Effector memory CD4-positive, alpha-beta T cell (primary cell): ENCODE measurements at regions not wholly inside any gene's neighbourhood (a gene's known extent, or its start where the extent isn't known, plus 50 kb on each side); places are given as distances from the start of the nearest gene placed in this dataset.

Experiments used
- DNase-seq, 3 donors: peaks; one replicate each; pipeline ENCODE4 v3.0.0-alpha.2; 2020
- H3K27ac ChIP-seq: 2 replicates; pipeline ENCODE4 v1.7.0; 2013; ENCODE audit warnings: mild to moderate bottlenecking, low read length, moderate library complexity; ENCODE audit not compliant: insufficient read depth, poor library complexity, severe bottlenecking
- H3K27me3 ChIP-seq: replicated peaks from 2 replicates; pipeline ENCODE4 v1.7.0; 2013; ENCODE audit warnings: mild to moderate bottlenecking, low read length; ENCODE audit not compliant: insufficient read depth, control insufficient read depth, poor library complexity, severe bottlenecking
- H3K36me3 ChIP-seq: 2 replicates; pipeline ENCODE4 v1.7.0; 2013; ENCODE audit warnings: mild to moderate bottlenecking, low read length, moderate library complexity; ENCODE audit not compliant: control insufficient read depth, insufficient read depth
- H3K4me1 ChIP-seq: 2 replicates; pipeline ENCODE4 v1.7.0; 2013; ENCODE audit warnings: low read length, mild to moderate bottlenecking; ENCODE audit not compliant: control insufficient read depth, insufficient read depth, poor library complexity, severe bottlenecking
- H3K4me3 ChIP-seq: 2 replicates; pipeline ENCODE4 v1.7.0; 2013; ENCODE audit warnings: low read length, low read depth, mild to moderate bottlenecking; ENCODE audit not compliant: insufficient read depth, poor library complexity, severe bottlenecking
- H3K9me3 ChIP-seq: 2 replicates; pipeline ENCODE4 v1.7.0; 2013; ENCODE audit warnings: mild to moderate bottlenecking, low read length, moderate library complexity; ENCODE audit not compliant: control insufficient read depth

- no peak for DNase-seq
- H3K4me1 ChIP-seq = no peaks in the 10 kb centered on the region
- no peaks in the 10 kb centered on the region for H3K9me3 ChIP-seq
- H3K27me3 ChIP-seq = no peaks in the 10 kb centered on the region
- no peak overlapping the region for H3K27ac ChIP-seq
- no peaks in the 10 kb centered on the region for H3K36me3 ChIP-seq
- no peak overlapping the region for H3K4me3 ChIP-seq
Measured at GRCh38 chr18:42184685-42185477, 229.8 kb downstream of the PIK3C3 start.

GRCh38 chr18:42185486-42185885 is 230.5 kb downstream of the PIK3C3 start:
- Histone ChIP-seq H3K27me3 (no peaks in the 10 kb centered on the region), H3K4me1 (no peaks in the 10 kb centered on the region), H3K36me3 (no peaks in the 10 kb centered on the region), H3K9me3 (no peaks in the 10 kb centered on the region), H3K4me3 (no peak overlapping the region), H3K27ac (no peak overlapping the region)
- no peak for DNase-seq

- no peaks in the 10 kb centered on the region for H3K9me3 ChIP-seq
- no peak overlapping the region for H3K27ac ChIP-seq
- no peak for DNase-seq
- no peaks in the 10 kb centered on the region for H3K4me1 ChIP-seq
- no peaks in the 10 kb centered on the region for H3K36me3 ChIP-seq
- H3K27me3 ChIP-seq = no peaks in the 10 kb centered on the region
- no peak overlapping the region for H3K4me3 ChIP-seq
Measured at GRCh38 chr18:42187611-42188380, 232.8 kb downstream of the PIK3C3 start.

GRCh38 chr18:42190643-42191042 is 235.6 kb downstream of the PIK3C3 start:
- Histone ChIP-seq H3K36me3 (no peaks in the 10 kb centered on the region), H3K4me1 (no peaks in the 10 kb centered on the region), H3K4me3 (no peak overlapping the region), H3K9me3 (no peaks in the 10 kb centered on the region), H3K27ac (no peak overlapping the region), H3K27me3 (no peaks in the 10 kb centered on the region)
- no peak for DNase-seq

GRCh38 chr18:42192251-42193248 is 237.5 kb downstream of the PIK3C3 start:
- no peak overlapping the region for H3K4me3 ChIP-seq
- H3K27me3 ChIP-seq = no peaks in the 10 kb centered on the region
- H3K36me3 ChIP-seq = no peaks in the 10 kb centered on the region
- DNase-seq = no peak
- H3K9me3 ChIP-seq = no peaks in the 10 kb centered on the region
- no peaks in the 10 kb centered on the region for H3K4me1 ChIP-seq
- H3K27ac ChIP-seq = no peak overlapping the region

GRCh38 chr18:42196651-42197050 is 241.6 kb downstream of the PIK3C3 start:
- Histone ChIP-seq H3K4me1 (no peaks in the 10 kb centered on the region), H3K9me3 (no peaks in the 10 kb centered on the region), H3K27me3 (no peaks in the 10 kb centered on the region), H3K36me3 (no peaks in the 10 kb centered on the region), H3K4me3 (no peak overlapping the region), H3K27ac (no peak overlapping the region)
- DNase-seq = no peak

GRCh38 chr18:42201137-42201536 is 246.1 kb downstream of the PIK3C3 start:
- no peak overlapping the region for H3K4me3 ChIP-seq
- H3K27ac ChIP-seq = no peak overlapping the region
- no peak for DNase-seq
- no peaks in the 10 kb centered on the region for H3K4me1 ChIP-seq
- H3K27me3 ChIP-seq = no peaks in the 10 kb centered on the region
- no peaks in the 10 kb centered on the region for H3K9me3 ChIP-seq
- no peaks in the 10 kb centered on the region for H3K36me3 ChIP-seq

- DNase-seq = no peak
- no peak overlapping the region for H3K4me3 ChIP-seq
Measured at GRCh38 chr18:42211201-42211600, 256.2 kb downstream of the PIK3C3 start.

GRCh38 chr18:42222557-42222956 is 267.5 kb downstream of the PIK3C3 start:
- H3K4me1 ChIP-seq = no peaks in the 10 kb centered on the region
- no peak overlapping the region for H3K27ac ChIP-seq
- no peaks in the 10 kb centered on the region for H3K27me3 ChIP-seq
- no peak overlapping the region for H3K4me3 ChIP-seq
- no peaks in the 10 kb centered on the region for H3K36me3 ChIP-seq
- no peaks in the 10 kb centered on the region for H3K9me3 ChIP-seq
- DNase-seq = no peak

More at GRCh38 chr18:42211201-42211600, 256.2 kb downstream of the PIK3C3 start:
- H3K27me3 ChIP-seq = no peaks in the 10 kb centered on the region
- no peak overlapping the region for H3K27ac ChIP-seq
- no peaks in the 10 kb centered on the region for H3K4me1 ChIP-seq
- H3K36me3 ChIP-seq = no peaks in the 10 kb centered on the region
- H3K9me3 ChIP-seq = no peaks in the 10 kb centered on the region
